NCI-H510A (cell line): ENCODE measurements at regions not wholly inside any gene's neighbourhood (a gene's known extent, or its start where the extent isn't known, plus 50 kb on each side); places are given as distances from the start of the nearest gene placed in this dataset.
"Not testable (repeated sequence)": the region's sequence is repeated elsewhere in the genome, so short reads cannot be mapped to it uniquely, and the experiment has no call there.

Experiments used
- DNase-seq: peaks from one replicate; lab custom pipeline; 2025; lab: John Stamatoyannopoulos, UW

DNA sequence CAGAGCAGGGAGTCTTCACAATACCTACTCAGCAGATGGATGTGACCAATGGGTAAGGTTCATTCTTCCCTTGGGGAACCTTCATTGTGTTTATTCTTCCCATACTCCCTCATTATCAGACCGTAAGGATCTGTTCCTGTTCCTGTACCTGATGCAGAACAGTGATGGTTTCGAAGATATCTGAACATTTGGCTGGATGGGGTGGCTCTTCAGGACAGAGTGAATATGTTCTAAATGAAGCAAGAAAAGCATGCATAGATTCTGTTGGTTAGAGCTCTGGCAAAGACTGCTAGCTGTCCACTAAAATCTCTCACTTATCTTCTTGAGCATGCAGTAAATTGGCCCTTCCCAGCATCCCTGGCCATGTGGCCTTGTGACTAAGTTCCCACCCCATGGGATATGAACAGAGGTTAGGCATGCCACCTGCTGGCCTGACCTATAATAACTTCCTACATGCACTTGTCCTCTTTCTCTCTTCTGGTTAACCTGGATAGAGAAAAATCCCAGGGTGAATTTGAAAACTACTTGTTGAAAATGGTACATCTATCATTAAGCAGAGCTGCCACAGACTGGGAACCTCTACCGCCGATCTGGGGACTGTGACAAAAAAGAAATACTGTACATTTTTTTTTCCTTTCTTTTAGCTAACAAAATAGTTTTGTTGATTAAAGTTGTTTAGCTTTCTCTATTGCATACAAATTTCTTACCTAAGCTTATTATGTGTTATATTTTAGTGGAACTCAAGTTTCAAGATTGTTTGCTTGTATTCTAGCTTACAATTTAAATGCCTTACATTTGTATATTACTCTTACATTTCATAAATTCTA, 60.0 kb upstream of the BANK1 start:
- peak; percentile 11 for DNase-seq

DNA sequence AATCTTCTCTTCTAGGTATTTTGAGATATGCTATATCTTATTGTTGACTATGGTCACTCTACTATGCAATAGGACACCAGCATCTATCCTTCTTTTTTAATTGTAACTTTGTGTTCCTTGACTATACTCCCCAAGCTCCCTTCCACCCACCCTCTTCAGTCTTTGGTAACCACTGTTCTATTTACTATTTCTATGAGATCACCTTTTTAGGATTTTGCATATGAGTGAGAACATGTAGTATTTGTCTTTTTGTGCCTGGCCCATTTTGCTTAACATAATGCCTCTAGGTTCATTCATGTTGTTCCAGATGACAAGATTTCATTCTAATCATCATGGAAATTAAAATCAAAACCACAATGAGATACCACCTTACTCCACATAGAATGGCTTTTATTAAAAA, 63.3 kb upstream of the BANK1 start:
- DNase-seq = no peak

DNA sequence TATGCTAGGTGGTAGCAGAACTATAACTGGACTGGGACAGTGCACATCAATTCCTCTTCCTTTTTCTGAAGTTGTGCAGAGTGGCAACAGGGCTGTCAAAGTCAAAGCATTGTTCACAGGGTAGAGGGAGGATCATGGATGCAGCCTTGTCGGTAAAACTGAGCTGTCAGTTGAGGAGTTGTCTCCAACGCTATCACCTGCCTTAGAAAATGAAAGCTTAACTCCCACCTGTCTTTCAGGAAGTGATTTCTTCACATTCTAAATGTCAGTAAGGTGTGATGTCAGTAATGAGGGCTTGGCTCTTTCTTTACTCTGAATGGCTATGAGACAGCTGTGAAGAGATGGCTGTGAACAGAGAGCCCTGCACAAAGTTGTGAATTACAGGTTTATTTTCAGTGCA, 66.4 kb upstream of the BANK1 start:
- no peak for DNase-seq

DNA sequence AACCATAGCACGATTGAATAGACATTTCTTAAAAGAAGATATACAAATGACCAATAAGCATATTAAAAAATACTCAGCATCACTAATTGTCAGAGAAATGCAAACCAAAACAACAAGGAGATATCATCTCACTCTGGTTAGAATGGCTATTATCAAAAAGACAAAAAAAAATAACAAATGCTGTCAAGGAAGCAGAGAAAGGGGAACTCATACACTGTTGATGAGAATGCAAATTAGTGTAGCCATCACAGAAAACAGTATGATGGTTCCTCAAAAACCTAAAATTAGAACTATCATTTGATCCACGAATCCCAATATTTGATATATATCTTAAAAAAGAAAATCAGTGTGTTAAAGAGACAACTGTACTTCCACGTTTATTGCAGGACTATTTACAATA, 71.7 kb upstream of the BANK1 start:
- DNase-seq = no peak

DNA sequence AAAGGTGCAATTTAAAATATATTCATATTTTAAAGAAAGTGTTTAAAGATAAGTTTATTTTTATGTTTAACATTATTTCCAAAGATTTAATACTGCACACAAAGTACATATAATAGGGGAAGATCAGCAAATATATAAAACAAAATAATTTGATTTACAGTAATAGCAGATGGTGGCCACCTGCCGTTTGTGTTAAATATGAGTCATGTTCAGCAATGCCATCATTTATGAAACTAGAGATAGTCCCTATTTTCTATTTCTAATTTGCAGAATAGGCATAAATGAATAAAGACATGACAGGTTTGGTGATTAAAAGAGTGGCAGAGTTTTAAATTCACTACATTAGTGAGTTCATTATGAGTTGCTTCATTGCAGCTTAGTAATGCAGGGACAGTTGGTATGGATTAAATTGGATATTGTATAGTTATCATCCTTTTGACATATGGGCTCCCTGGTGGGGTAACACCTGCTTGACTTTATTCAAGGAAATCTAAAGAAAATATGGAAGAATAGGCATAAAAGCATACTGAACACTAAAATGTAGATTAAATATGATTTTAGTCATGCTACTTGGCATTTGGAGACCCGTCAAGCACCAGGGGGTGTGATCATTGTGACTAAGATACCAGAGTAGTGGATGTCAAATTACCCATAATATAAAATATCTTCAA, 78.8 kb upstream of the BANK1 start:
- DNase-seq = no peak

DNA sequence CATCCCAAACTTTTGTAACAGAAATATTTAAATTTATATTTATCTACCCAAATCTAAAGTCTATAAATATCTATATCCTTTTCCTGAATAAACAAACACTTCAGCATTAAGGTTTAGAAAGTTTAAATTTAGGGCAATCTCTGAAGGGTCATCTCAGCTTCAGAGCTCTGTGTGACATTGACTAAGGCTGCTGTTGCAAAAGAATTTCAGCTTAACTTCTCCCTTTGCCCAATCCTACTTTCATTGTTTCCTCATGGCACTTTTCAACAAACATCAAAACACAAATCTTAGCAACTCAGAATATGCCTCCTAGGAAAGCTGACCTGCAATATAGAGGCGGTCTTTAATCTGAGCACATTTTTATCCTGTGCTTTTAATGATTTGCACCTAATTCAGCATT, 79.7 kb upstream of the BANK1 start:
- no peak for DNase-seq

DNA sequence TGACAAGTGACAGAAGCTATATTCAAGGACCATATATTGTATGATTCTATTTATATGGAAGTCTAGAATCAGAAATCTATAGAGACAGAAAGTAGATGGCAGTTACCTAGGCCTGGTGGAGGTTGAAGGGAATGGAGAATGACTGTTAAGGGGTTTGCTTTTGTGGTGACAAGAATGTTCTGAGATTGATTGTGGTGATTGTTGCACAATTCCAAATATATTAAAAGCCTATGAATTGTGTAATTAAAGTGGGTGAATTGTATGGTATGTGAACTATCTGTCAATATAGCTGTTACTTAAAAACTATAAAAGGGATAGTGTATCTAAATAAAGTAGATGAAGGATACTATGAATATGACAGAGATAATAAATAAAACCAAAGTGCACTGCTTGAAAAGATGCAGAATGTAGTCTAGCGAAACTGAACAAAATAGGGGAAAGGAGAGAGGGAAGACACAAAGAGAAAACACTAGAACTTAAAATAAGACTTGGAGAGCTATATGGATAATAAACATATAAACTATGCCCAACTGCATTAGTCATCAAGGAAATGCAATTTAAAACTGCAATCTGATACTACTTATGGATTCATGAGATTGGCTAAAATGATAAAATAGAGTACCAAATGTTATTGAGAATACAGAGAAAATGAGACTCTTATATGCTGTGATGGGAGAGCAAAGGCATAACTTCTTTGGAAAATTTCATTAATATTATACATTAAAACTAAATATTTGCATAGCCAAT, 82.1 kb upstream of the BANK1 start:
- DNase-seq = no peak

DNA sequence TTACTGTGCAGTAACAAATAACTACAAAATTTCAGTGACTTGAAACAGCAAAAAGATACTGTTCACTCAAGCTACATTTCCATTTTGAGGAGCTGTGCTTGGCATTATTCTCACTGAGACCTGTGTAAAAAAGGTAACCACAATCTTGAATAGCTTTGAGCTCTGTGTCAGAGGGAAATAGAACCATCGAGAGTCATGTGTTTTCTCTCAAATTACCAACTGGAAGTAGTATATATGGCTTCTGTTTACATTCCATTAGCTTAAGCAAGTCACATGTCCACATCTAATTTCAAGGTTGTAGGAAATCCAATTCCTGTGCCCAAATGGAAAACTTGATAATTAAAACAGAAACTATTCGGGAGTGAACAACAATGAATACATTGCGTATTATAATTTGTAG, 82.9 kb upstream of the BANK1 start:
- no peak for DNase-seq

DNA sequence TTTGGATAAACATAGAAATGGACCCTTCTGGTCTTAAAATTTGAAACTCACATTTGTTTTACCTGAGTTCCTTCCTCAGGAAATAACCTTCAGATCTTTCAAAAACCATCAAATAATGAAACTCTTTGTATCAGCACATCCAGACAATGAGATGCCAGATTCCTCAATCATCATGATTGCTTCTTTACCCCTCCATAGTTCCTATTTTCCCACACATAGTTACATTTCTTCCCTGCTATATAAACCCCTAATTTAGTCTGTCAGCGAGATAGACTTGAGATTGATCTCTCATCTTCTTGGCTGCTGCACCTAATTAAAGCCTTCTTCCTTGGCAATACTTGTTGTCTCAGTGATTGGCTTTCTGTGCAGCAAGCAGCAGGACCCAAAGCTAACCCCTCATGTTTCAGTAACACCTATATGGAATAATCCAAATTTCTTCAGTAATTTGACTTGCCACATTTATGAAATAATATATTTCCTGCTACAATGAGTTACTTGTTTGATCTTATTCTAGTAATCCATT, 83.9 kb upstream of the BANK1 start:
- no peak for DNase-seq

DNA sequence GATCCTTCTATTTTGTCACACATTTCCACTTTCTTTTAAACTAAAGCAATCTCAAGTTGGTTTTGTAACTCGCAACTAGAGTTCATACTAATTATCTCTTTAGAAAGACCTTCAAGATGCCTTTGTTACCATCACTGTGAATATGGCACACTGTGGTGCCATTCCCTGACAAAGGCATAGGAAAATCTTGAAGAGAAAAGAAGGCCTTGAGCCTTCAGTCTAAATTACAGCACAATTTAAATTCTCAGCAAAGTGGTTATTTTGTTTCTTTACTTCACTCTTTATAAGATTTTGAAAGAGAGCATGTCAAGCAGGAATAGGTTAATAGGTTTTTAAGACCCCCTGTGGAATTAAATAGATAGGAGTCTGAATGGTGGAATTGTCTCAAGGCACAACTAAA, 89.0 kb upstream of the BANK1 start:
- no peak for DNase-seq

DNA sequence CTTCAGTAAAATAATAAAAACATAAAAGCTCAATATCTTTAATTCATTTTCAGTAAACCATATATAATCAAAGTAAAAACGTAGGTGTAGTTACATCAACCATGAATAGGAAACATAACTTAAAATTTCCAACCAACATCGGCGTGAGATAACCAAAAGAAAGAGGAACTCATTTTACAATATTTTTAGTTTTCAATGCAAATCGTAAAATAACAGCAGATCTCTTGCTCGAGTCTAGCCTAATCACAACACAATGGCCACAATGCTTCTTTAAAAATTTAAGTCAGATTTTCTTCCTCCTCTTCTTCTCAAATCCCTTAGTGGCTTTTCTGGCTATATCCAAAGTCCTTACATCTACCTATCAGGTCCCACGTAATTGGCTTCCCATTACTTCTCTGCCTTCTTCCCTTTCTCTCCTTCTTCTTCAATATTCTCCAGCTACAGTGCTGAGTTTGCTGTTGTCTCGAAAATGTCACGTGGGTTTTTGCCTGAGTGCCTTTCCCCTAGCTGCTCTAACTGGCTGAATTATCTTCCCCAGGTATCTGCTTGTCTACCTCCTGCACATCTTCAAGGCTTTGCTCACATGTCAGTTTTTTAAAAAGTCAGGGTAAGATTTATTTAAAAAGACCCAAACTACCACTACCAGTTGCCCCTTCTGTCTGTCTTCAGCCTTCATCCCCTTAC, 90.9 kb upstream of the BANK1 start:
- no peak for DNase-seq

DNA sequence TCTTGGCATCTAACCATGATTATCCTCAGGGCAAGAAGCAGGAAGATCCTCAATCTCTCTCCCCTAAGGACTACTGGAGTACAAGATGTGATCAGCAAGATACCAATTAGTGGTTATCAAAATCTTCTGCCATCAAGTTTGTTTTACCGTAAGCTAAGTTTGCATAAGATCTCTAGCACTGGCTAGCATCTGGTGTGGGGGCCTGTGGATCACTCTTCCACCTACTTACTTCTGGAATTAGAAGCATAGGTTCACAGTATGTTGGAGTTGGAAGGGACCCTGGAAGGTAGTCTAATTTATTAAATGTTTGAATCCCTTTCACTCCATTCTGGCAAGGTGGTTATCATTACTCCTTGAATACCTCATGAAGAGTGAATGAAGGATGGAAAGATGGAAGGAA, 93.3 kb upstream of the BANK1 start:
- DNase-seq = no peak

DNA sequence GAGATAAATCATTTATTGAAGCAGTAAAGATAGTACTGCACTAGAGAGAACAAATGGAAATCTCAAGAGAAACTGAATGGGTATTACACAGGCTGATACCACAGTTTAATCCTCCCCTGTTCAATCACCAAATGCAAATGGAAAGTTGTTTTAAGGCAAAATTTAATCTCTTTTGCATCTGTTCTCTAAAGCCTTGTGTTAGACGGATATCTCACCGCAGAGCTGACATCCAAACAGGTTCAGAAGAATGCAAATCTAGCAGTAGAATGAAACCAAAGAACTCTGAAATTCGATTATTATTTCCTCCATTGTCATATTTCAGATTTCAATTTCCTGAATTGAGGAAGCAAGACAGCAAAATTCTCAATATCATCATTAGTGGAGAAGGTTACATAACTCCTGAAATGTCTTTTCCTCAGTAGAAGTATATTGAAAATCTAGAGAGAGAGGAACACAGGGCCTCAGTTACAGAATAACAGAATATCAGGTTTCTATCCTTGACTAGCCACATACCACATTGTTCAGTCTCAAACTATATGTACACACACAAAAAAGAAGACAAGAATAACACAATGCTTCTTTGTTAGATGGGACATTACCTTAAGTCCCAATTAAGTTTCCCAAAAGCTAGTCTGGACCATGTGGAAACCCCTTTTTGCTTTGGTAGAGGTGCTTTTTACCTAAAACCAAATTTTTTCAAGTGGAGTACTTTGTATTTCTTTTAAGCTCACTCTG, 94.1 kb upstream of the BANK1 start:
- DNase-seq = no peak

DNA sequence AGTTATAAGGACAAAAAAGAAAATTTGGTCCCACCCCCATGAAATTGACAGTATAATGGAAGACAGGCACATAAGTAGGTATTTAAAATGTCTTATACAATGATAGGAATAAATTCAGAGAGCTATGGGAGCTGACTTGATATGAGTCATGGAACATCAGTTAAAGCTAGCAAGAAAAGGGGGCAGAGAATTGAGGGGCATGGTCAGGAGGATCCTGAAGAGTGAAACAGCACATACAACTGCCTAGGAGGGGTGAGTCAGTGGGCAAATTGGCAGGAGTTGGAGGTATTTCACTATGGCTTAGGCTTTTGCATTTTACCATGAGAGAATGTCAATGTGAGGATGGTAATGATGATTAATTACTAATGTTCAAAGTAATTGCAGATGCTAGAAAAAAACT, 95.4 kb upstream of the BANK1 start:
- DNase-seq = no peak

DNA sequence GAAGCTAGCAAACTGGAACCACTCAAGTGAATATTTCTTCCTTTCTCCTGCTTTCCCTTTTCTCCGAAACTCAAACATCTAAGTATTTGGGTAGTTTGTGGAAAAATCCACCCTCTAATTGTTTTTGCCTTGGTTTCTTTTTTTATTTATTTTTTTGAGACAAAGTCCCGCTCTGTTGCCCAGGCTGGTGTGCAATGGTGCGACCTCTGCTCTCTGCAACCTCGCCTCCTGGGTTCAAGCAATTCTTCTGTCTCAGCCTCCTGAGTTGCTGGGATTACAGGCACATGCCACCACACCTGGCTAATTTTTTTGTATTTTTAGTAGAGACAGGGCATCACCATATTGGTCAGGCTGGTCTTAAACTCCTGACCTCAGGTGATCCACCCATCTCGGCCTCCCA, 96.1 kb upstream of the BANK1 start:
- DNase-seq = not testable (repeated sequence)

DNA sequence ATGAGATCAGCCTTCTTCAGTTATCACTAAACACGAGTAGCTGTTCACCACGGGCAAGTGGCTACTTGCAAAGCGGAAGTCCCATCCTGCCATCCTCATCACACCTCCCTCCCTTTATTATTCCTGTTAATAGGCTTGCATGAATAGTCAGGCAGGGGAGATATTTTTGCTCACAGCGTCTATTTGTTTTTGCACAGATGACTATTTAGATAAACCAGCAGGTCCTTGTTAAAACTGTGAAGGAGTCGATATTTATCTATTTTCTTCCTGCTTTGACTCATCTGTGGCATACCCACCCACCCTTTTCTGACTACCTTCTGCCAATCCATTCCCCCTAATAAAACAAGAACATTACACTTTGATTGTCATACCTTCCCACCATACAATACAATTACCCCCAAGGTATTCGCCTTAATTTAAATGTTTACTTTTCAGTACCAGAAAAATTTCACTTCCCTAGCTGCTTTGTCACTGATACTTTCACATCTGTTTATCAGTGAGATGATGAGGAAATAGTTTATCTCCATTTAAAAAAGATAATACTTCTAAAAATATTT, 96.6 kb upstream of the BANK1 start:
- peak; percentile 23 for DNase-seq

DNA sequence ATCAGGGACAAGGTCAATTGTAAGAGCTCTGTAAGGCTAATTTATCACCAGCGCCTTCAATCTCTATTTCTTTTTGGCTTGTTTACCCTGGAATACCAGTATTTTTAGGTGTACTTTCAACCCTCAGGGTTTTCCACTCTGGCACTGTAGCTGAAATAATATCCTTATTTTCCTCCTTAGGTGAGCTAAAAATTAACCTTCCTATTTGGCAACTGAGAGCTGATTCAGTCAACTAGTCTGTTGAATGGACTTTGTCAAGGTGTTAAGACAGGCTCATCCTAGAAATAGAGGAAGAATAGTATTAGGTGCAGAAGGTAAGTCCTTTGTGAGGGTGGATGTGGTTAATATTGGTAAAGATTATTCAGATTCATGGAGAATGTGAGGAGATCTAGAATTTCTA, 101.3 kb upstream of the BANK1 start:
- no peak for DNase-seq

DNA sequence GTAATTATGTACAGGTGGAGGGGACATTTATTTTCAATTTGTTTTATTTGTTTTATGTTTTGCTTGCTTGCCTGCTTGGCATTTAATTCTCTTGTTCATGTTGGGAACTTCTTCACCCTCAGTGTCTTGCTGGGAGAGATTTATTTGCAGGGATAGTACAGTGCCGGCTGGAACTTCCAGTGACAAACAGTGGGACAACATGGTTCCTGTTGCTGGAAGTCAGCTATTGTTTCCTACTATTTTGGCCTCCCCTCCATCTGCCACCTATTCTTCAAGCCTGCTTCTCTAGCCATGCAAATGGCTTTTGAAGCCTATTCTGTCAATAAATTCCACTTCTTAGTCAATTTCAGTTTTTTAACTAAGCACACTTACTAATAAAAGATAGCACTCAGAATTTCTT, 105.4 kb upstream of the BANK1 start:
- no peak for DNase-seq

DNA sequence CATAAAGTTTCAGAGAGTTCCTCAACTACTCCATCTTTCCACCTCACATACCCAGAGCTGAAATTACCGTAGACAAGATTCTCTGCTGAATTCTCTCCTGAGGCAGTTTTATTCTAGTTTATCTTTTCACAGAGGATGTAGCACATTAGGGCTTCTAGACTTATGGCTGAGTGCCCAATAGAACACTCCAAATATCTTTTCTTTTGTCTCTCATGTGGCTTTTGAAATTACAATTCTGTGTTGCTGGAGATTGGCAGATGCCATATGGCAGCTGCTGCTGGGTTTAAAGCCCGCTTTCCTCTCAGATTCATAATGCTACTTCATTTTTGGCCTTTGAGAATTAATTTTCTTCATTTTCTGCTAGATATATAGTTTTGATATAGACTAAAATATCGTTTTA, 107.6 kb upstream of the BANK1 start:
- DNase-seq = no peak

DNA sequence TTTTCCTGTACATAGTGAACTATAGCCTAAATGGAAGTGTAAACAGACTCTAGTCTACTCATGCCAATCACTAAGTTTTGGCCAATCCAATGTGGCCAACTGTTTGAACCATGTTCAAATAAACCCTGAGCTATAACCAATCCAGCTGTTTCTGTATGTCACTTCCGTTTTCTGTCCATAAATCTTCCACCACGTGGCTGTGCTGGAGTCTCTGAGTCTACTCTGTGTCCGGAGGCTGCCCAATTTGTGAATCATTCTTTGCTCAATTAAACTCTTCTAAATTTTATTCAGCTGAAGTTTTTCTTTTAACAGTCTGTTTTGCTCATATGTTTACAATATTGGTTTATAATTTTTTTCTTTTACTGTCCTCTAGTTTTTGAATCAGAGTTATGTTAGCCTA, 112.3 kb upstream of the BANK1 start:
- DNase-seq = no peak

DNA sequence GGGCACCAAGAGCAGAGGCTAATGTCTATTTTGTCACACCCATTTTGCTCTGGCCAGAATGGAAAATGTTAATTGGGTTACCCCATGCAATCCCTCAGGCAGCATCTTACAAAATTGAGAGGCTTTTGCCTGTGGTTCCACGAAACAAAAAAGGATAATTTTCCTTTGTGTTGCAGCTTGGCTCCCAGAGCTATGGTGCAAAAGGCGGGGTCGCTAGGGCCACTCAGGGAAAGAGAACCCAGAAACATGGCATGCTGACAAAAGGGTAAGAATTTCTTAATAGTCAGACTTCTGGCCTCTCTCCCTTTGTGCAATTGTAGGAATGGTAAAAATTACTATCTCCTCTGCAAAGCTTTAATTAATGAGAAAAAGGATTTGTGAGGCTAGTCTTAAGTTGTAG, 119.6 kb upstream of the BANK1 start:
- no peak for DNase-seq
